Activated T-cell treated with anti-CD3 and anti-CD28 coated beads for 48 hours (primary cell): ENCODE measurements at regions not wholly inside any gene's neighbourhood (a gene's known extent, or its start where the extent isn't known, plus 50 kb on each side); places are given as distances from the start of the nearest gene placed in this dataset.

ENCODE experiments used
- DNase-seq: peaks from one replicate; pipeline ENCODE4 v3.0.0-alpha.2; 2020; ENCODE audit warnings: low read depth

DNA sequence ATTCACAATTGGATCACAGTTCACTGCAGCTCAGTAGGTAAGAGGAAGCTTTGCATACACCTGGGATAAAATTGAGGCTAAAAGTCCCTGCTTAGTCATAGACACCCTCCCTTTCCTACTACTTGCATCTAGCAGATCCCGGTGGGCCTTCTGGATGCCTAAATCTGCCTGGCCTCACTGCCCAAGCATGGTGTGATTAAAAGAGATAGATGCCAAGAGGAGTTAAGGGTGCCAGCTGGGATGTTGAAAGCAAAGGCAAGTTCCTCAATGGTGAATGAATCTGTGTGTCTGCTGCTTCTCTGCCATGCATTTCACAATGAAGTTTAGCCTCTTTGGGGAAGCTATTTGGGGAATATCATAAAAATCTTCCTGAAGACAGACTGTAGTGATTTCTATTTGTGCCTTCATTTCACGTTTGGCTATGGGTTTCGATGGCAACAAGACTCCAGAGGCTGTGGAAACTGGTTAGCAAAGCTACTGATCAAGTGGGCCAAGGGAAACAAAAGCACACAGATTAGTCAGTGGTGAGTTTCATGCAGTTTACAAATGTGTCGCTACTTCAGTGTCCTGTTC is 534.0 kb downstream of the ANKRD50 start:
- no peak for DNase-seq

GRCh38 chr4:124179506-124180186 is 532.9 kb downstream of the ANKRD50 start:
- DNase-seq, result no peak

DNA sequence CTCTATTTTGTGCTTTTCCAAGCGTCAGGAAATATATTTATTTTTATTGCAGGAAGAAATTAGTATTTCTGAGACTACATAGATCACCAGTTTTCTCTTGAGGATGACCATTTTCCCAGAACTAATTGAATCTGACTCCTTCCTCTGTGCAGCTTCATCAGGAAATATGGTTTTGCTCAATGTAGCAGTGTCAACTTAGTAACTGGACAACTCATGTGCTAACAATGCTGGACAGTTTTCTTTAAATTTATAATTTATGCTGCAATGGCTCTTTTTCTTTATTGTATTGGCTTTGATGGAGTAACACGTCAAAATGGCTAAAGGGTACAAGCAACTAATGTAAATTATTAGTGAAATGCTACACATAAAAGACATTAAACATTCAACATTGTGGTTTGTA is 531.5 kb downstream of the ANKRD50 start:
- DNase-seq, result no peak

DNA sequence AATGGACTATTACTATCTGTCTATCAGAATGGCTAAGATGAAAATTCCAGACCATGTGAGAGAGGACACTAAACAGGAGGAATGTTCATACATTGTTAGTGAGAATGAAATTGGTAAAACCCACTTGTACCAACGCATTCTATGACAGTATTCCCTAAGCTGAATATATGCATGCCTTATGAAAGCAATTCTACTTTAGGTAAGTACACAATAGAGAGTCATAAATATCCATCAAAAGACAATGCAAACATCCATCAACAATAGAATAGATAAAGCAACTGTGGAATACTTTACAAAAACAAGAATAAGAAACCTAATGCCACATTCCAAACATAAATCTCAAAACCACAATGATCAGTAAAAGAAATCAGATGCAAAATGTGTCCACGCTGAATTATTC is 529.3 kb downstream of the ANKRD50 start:
- no peak for DNase-seq

GRCh38 chr4:124183926-124184325 is 528.6 kb downstream of the ANKRD50 start:
- no peak for DNase-seq

DNA sequence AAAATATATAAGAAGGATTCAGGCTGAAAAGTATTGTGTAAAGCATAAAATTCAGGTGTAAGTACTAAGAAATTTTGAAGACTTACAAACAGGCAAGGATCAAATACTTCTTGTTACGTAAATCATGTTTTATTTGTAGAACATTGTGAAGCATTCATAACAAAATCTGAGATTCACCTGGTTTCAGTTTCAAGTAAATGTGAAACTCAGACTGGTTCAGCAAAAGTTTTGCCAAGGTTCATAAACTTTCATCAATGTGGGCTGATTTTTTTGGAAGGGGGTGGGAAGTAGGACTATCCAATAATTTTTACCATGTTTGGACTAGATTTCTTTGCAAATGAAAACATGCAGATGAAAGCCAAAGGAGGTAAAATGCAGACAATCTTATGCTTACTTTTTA is 527.7 kb downstream of the ANKRD50 start:
- DNase-seq, result no peak

DNA sequence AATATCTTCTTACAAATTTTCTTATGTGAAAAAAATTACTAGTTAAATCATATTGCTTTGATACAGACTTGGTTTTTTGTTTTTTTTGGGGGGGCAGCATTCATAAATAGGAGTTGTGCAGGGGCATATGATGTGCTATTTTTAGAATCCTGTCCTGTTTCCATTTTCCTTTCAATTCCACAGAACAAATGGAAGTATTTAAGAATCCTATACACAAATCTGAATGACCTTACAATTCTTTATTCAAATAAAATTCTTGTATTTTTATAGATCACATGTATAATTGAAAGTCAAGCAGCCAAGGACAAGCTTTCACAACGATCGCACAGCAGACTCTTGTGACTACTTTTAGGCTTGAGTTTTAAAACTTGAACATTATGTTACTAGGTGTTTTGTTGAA is 523.9 kb downstream of the ANKRD50 start:
- no peak for DNase-seq

DNA sequence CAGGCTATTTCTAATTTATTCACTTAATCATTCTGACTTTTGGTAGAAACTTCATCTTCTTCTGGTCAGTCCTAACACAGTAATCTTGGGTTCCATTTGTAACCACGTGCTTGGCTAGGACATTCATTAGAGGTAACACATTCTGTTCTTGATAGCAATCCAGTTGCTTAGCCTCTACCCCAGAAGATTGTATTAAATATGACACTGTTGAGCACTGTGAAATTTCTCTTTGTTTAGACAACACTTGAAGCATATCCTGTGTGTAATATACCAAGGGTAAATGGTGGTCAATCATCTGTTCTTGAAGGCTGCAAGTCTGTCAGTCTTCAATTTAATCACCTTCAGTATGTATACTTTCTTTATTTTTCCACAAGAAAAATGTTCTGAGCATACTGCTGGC is 523.0 kb downstream of the ANKRD50 start:
- DNase-seq, result no peak

GRCh38 chr4:124191329-124191728 is 521.2 kb downstream of the ANKRD50 start:
- DNase-seq, result no peak

GRCh38 chr4:124192544-124192943 is 520.0 kb downstream of the ANKRD50 start:
- no peak for DNase-seq

DNA sequence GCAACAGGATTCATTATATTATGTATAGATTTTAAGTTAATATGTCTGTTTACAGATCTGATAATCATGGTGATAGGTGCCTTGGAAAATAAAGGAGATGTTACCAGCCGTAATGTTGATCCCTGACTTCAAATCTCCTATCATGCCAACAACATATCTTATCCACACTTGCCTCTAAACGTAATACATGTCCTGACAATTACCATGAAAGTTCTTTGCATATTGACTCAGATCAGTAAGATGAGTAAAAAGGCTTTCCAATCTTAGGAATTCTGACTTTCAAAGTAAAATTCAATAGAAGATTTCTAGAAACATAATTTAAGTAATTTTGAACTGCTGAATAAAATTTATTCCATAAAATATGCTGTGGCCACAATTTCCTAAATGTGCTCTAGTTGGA is 513.3 kb downstream of the ANKRD50 start:
- no peak for DNase-seq

DNA sequence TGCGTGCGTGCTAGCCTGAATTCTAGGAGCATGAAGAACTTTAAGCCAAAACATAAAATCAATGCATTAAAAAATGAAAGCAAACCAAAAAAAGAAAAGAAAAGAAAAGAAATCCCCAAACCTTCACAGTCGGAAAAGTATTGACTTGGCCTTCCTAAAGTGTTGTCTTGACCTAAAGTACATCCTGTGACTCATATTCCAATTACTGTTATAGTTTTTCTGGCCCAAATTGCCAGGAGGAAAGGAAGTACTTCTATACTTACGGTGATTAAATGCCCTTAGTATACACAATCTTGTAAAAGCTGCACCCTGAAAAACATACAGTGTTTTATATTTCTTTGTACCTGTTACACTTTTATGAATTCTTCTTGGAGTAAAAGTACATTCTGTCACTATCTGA is 512.8 kb downstream of the ANKRD50 start:
- no peak for DNase-seq

DNA sequence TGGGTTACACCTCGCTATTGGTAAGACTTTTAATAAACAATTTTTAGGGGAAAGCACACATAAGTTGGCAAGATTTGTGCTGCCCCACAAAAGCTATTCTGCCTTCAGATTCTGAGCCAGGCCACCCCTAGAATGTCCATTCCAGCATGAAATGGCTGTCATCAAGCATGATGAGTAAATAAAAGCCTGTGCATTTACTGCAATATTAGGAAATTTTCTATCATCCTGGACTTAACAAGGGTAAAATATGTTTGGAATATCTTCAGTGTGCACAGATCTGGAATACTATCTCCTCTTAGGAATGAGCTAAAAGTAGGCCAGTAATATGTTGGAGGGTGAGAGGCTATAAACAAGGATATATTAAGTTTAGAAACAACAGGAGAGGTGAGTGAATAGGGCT is 510.9 kb downstream of the ANKRD50 start:
- DNase-seq, result no peak

DNA sequence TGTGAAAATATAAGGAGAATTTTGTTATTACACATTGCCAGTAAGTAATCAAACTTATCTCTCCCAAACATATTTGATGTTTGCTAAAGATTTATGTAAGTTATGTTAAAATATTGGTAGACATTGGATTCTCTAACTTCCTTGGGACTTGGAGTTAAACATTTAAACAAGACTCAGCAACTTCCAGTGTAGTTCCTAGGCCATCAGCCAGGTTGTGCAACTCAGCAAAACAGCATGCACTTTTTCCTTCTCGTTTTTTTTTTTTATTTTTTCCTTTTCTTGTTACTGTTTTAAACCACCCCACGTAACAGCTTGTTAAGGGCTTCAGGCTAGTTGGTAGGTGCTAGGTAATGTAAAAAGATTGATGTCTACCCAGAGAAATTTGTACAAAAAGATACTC is 510.4 kb downstream of the ANKRD50 start:
- no peak for DNase-seq

- no peak for DNase-seq
These were observed 508.8 kb downstream of the ANKRD50 start for GRCh38 chr4:124203613-124204238.

- DNase-seq, result no peak
These were observed 505.5 kb downstream of the ANKRD50 start for GRCh38 chr4:124206779-124207605.

DNA sequence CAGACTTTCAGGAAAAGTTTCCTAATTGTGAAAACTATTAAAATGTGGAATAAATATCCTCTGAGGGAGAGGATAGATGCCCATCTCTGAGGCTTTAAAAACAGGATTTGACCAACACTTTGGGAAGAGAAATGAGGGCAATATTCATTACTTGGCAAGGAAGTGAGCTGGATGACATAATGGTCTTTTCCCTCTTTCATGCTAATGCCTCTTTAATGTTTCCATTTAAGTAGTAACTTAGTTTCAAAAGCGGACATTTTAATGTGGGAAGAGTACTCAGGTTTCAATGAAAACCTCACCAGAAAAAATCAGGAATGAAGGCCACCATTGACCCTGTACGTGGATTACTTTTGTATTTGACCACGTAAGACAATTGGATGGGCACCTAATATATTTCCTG is 503.3 kb downstream of the ANKRD50 start:
- DNase-seq, result no peak

- no peak for DNase-seq
These were observed 502.9 kb downstream of the ANKRD50 start for GRCh38 chr4:124209626-124210025.

DNA sequence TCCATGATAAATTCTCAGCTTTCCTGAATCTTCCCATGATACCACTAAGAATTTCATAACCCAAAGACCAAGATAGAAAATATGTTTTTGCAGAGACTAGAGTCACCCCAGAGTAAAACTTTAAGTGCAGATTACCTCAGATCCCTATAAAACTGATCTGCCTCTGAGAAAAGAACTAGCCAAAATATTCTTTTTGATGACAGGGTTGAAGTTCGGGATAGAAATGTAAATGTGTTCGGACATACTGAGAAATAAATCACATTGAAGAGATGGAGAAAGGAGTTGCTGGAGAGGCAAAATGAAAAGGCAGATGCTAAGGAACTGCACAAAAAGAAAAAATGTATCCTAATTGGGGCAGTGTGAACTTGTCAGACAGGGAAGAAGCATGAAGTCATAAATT is 501.8 kb downstream of the ANKRD50 start:
- DNase-seq, result no peak

DNA sequence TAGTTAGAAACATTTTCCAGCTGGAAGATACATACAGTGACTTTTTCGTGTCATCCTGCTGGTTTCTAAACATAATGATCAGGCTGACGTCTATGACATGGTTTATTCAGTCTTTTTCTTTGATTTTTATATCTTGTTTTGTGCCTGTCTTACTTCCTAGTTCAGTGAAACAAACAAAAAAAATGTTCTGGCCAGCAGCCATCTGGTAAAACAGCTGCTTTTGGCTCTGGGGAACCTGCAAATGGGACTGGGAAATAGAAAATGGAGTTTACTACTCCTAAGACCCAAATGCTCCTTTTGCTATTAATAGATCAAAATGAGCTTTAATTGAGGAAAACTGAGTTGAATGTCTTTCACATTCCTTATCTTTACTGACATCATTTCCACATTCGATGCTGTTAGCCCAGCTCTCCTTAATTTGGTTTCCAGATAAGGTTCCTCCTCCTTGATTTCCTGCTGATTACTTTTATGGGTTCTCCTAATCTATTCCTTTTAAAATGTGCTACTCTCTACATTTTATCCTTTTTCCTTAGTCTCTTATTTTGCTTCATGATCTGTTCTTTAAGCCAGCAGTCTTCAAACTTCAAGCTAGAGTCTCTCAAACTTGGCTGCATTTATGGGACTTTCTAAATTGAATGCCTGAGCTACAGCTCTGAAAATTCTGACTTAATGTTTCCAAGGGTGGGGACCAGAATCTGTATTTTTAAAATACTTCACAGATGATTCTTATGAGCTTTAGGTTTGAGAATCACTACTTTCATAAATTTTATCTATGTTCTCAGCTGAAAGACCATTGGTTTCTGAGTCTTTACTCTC is 499.5 kb downstream of the ANKRD50 start:
- no peak for DNase-seq

DNA sequence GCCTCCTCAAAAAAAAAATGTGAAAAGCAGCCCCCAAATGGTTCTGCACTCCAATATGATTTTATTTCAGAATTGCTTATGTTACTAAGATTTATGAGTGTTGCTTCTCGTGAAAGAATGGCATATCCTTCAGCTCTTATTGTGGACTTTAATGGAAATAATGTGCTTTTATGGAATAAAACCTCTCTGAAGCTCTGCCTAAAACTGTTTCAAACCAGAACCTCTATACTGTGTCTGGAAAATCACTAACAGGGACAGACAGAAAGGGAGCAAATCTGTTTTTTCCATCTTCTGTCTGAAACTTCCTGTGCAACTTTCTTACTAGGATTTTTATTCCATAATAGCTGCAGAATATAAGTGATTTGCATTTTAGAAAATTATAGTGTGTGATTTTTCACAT is 493.1 kb downstream of the ANKRD50 start:
- DNase-seq, result no peak

DNA sequence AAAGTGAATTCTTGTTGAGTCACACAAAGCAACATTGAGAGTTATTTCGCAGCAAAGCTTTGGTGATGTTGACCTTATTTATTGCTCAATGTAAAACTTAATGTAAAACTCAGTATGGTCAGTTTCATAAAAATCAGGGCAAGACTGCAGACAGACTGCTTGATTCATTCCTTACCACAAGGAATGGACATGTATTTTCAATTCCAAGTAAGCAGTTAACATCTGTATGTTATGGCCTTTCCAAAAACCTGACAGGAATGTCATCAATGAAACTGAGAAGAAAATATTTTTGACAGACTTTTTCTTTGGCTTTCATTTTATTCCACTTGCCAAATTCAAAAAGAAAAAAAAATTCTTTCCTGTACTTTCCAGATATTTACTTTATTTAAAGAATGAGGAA is 488.3 kb downstream of the ANKRD50 start:
- DNase-seq, result no peak
